ENCODE measurements at regions not wholly inside any gene's neighbourhood (a gene's known extent, or its start where the extent isn't known, plus 50 kb on each side); places are given as distances from the start of the nearest gene placed in this dataset. TPM values are rescaled to one million over a fixed set of nuclear protein-coding genes. Genes with fewer than 3 reads are reported as not detected.

Small RNA genes lying in the stretch of these regions (small RNA-seq; reads per million reads assigned to genes)
- gene AC023449.1 (ENCODE audit: insufficient read depth): not detected
